Natural killer cell (primary cell): ENCODE measurements at regions not wholly inside any gene's neighbourhood (a gene's known extent, or its start where the extent isn't known, plus 50 kb on each side); places are given as distances from the start of the nearest gene placed in this dataset.

Experiments used
- ATAC-seq, 3 donors: fragments of 150-1000 bp in 2 of 3; fragments of 200-7000 bp in 1 of 3; cut with Tn5 transposase; 1 replicate in 1 of 3; 2 replicates in 2 of 3; pipeline ENCODE4 v1.10.0; 2021; ENCODE audit warnings: mild to moderate bottlenecking in 2 of 3, moderate library complexity in 2 of 3
- DNase-seq, 2 donors: peaks; one replicate each; pipeline versions ENCODE4 v3.0.0 to v3.0.0-alpha.2; 2013 to 2021; ENCODE audit warnings: mixed read lengths in 1 of 2
- H3K27ac ChIP-seq: one replicate; pipeline ENCODE4 v1.5.1; 2013; ENCODE audit warnings: mild to moderate bottlenecking, low read length
- H3K27me3 ChIP-seq: one replicate; pipeline ENCODE4 v1.6.1; 2013; ENCODE audit warnings: low read length; ENCODE audit not compliant: control insufficient read depth, insufficient read depth
- H3K36me3 ChIP-seq: one replicate; pipeline ENCODE4 v1.6.1; 2013; ENCODE audit warnings: low read length; ENCODE audit not compliant: control insufficient read depth, insufficient read depth
- H3K4me1 ChIP-seq: one replicate; pipeline ENCODE4 v1.6.1; 2013; ENCODE audit warnings: low read length; ENCODE audit not compliant: control insufficient read depth, insufficient read depth
- H3K4me3 ChIP-seq: one replicate; pipeline ENCODE4 v1.5.1; 2013; ENCODE audit warnings: low read length
- H3K9me3 ChIP-seq: one replicate; pipeline ENCODE4 v1.6.1; 2013; ENCODE audit warnings: low read length; ENCODE audit not compliant: control insufficient read depth, insufficient read depth
- H3K27ac Mint-ChIP-seq, 2 donors: one replicate each; pipeline ENCODE4 v1.8.0; 2022; ENCODE audit warnings: mild to moderate bottlenecking in 2 of 2, mixed read lengths in 2 of 2, moderate library complexity in 1 of 2
- H3K27me3 Mint-ChIP-seq, 2 donors: one replicate each; pipeline ENCODE4 v1.8.0; 2022; ENCODE audit warnings: low read depth in 2 of 2, mixed read lengths in 2 of 2
- H3K36me3 Mint-ChIP-seq: one replicate; pipeline ENCODE4 v1.8.0; 2022; ENCODE audit warnings: mixed read lengths
- H3K4me1 Mint-ChIP-seq, 2 donors: one replicate each; pipeline ENCODE4 v1.8.0; 2022; ENCODE audit warnings: mixed read lengths in 2 of 2
- H3K4me3 Mint-ChIP-seq: one replicate; pipeline ENCODE4 v1.8.0; 2022; ENCODE audit warnings: mild to moderate bottlenecking, moderate library complexity, mixed read lengths
- H3K9me3 Mint-ChIP-seq, 2 donors: one replicate each; pipeline ENCODE4 v1.8.0; 2022; ENCODE audit warnings: mixed read lengths in 2 of 2
- CTCF ChIP-seq: fragments of 200-600 bp; IDR thresholded peaks from one replicate; pipeline ENCODE4 v1.8.0; 2022; ENCODE audit warnings: antibody characterized with exemption
- WGBS: methylation state at CpG from one replicate; pipeline ENCODE4 v1.1.7; 2013; ENCODE audit warnings: missing lambda C conversion rate; ENCODE audit not compliant: insufficient coverage; 5-methylcytosine and 5-hydroxymethylcytosine counted together
- intact Hi-C: fragments of 100-400 bp; cut with micrococcal nuclease; formaldehyde crosslinking; loops from one replicate; pipeline ENCODE4 v1.14.2; 2022

GRCh38 chr13:110062777-110063442 is 244.0 kb downstream of the COL4A1 start:
- DNase-seq, result no peak
- Mint-ChIP-seq H3K4me3 (no peak overlapping the region), H3K27ac (no peak overlapping the region), H3K27me3 (no peaks in the 10 kb centered on the region), H3K4me1 (no peaks in the 10 kb centered on the region), H3K9me3 (no peaks in the 10 kb centered on the region), H3K36me3 (no peaks in the 10 kb centered on the region)
- Histone ChIP-seq H3K4me3 (no peak overlapping the region), H3K4me1 (no peaks in the 10 kb centered on the region), H3K36me3 (no peaks in the 10 kb centered on the region), H3K9me3 (no peaks in the 10 kb centered on the region), H3K27ac (no peak overlapping the region), H3K27me3 (no peaks in the 10 kb centered on the region)
- intact Hi-C loops, result no loop called here
- no peak for TF ChIP-seq CTCF
- 91% methylated on average over 17 of the region's 19 CpGs for WGBS
- ATAC-seq, result peak in 1 of 3 donors; percentile 25

- H3K27ac ChIP-seq, result no peak overlapping the region
- H3K9me3 ChIP-seq, result no peaks in the 10 kb centered on the region
- H3K27me3 ChIP-seq, result no peaks in the 10 kb centered on the region
- no peak for DNase-seq
- 82% methylated on average over 10 of the region's 10 CpGs for WGBS
- H3K4me3 ChIP-seq, result no peak overlapping the region
- Mint-ChIP-seq H3K9me3 (no peaks in the 10 kb centered on the region), H3K4me3 (no peak overlapping the region), H3K27ac (no peak overlapping the region), H3K4me1 (no peaks in the 10 kb centered on the region), H3K27me3 (no peaks in the 10 kb centered on the region), H3K36me3 (no peaks in the 10 kb centered on the region)
- no peaks in the 10 kb centered on the region for H3K4me1 ChIP-seq
- intact Hi-C loops, result no loop called here
- no peak for ATAC-seq
- no peaks in the 10 kb centered on the region for H3K36me3 ChIP-seq
- TF ChIP-seq CTCF, result no peak
These were observed 244.7 kb downstream of the COL4A1 start for GRCh38 chr13:110062077-110062776.

GRCh38 chr13:110061270-110061669 is 245.7 kb downstream of the COL4A1 start:
- 88% methylated on average over 3 of the region's 4 CpGs for WGBS
- no peak overlapping the region for H3K4me3 Mint-ChIP-seq
- no peaks in the 10 kb centered on the region for H3K9me3 Mint-ChIP-seq
- Histone ChIP-seq H3K4me3 (no peak overlapping the region), H3K27ac (no peak overlapping the region), H3K27me3 (no peaks in the 10 kb centered on the region), H3K36me3 (no peaks in the 10 kb centered on the region), H3K9me3 (no peaks in the 10 kb centered on the region), H3K4me1 (no peaks in the 10 kb centered on the region)
- no peak for DNase-seq
- H3K36me3 Mint-ChIP-seq, result no peaks in the 10 kb centered on the region
- no peak for ATAC-seq
- no peak overlapping the region for H3K27ac Mint-ChIP-seq
- H3K4me1 Mint-ChIP-seq, result no peaks in the 10 kb centered on the region
- TF ChIP-seq CTCF, result no peak
- intact Hi-C loops, result no loop called here
- H3K27me3 Mint-ChIP-seq, result peaks cover 0 to 2% of the 10 kb centered on the region in 2 donors
